Stimulated activated CD8-positive, alpha-beta memory T cell treated with anti-CD3 and anti-CD28 coated beads, Interleukin-7, amount 100 ng/mL, for 4 hours (primary cell): ENCODE measurements at regions not wholly inside any gene's neighbourhood (a gene's known extent, or its start where the extent isn't known, plus 50 kb on each side); places are given as distances from the start of the nearest gene placed in this dataset.

Experiments used
- DNase-seq, 2 donors: peaks; one replicate each; pipeline ENCODE4 v3.0.0-alpha.2; 2020; ENCODE audit warnings: low read depth in 2 of 2

- DNase-seq: no peak
These were observed 51.1 kb upstream of the NCOA1 start for GRCh38 chr2:24439971-24440340.

- DNase-seq: no peak
These were observed 51.6 kb upstream of the NCOA1 start for GRCh38 chr2:24439280-24439970.

DNA sequence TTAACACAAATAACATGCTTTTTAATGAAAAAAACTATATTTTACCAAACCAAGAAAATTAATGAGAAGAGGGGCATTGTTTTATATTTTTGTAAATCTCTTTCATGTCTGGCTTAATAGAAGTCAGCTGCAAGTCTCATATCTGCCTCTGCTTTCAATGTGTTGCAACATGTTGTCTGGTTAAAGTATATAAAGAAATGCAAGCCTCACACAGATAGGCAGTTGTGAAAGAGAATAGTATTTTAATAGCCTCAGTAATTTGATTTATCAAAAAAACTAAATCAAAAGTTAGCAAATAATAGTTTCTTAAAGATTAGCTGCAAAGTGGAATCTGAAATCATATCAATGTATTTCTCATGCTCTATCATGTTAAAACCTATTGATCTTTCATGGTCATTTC is 52.9 kb upstream of the NCOA1 start:
- no peak for DNase-seq

GRCh38 chr2:24435391-24436316 is 55.4 kb upstream of the NCOA1 start:
- no peak for DNase-seq

DNA sequence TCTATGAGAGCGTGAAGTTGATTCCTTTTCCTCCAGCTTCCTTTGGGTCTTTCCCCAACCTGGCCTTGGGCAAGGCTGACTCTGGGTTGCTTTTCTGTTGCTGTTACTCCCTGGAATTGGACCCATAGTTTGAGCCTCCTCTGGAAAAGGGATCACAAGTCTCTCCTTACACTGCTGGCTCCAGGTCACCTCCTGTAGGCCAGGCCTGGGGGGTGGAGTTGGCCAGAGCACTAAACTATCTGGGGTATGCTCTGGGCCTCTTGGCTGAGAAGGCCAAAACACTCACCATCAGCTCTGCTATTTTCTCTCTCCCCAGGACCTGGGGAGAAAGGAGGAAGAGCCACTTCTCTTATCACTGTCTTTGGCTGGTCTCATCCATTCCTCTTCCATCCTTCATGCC is 56.5 kb upstream of the NCOA1 start:
- no peak for DNase-seq

DNA sequence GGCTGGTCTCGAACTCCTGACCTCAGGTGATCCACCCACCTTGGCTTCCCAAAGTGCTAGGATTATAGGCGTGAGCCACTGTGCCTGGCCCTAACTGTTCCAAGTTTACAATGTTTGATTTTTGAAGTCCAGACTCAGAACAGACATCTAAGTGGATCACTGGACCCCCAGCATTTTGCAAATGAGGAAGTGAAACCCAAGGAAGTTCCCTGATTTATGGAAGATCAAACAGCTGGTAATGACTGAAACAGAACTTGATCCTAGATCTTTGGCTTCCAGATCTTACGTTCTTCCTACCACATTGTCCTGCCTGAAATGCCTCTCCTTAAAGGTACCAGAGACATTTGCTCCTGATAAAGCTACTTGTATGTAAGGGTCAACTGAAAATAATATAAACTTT is 58.3 kb upstream of the NCOA1 start:
- no peak for DNase-seq

DNA sequence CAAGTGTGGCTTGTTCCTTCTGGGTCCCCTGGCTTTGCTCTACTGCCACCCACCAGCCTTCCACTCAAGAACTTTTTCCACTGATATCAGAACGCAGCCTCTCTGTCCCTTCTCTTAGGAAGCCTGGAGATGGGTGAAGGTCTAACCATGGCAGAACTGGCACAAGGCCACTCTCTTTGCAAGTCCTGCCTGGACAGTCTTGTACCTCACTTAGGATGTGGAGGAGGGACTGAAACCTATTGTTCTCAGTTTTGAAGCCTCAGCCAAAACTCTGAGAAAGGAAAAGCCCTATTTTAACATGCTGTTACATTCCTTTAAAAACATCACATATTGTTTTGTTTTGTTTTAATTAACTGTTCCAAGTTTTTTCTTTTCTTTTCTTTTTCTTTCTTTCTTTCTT is 58.9 kb upstream of the NCOA1 start:
- DNase-seq: no peak

DNA sequence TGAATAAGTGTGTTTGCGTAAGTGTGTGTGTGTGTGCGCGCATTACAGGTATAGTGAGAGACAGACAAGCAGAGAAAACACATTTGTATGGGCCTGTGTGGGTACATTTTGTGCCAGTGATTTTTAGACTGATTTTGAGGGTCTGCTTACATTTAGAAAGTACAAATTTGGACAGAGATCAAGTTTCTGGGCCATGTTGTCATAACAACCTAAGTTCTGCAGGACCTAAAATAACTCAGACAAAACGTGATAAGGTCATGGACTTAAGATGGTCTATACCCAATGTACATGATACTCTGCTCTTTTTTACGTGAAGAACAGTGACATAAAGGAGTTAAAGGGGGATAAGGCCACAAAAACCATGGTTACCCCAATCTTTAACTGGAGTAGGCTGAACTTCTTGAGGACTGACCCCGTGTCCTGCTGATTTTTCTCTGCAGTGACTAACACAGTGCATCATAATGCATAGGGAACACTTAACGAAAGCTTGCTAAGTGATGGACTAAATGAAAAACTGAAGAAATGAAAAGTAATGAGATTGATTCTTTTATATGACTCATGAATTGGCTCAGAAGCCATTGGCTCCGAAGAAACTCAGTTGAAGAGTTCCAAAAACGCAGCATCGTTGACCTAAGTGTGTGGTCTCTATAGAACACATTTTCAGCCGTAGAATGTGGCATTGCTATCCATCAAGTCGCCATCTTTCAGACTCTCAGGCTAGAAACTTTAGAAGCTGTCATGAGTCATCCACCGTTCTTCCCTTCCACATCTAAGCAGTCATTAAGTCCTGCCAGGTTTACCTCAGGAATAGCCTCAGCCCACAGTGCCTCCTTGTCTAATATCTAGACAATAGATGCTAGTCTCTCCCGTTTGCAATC is 61.6 kb upstream of the NCOA1 start:
- no peak for DNase-seq

DNA sequence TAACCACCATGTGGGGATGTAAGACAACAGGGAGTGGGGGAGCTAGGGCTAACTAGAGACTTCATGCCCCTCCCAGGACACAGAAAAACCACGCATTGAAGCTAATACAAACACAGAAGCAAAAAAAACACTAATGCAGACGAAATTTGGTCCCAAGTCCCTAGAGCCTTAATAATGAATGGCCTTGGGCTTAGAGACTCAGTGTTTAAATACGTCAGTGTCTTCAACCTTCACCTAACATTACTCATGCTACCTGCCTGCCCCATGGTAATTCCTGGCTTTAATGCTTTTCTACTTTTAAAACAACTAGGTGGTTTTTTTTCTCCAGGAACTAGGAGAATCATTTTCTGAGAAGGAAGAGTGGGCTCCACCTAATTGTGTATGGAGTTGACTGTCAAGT is 64.1 kb upstream of the ITSN2 start:
- no peak for DNase-seq

DNA sequence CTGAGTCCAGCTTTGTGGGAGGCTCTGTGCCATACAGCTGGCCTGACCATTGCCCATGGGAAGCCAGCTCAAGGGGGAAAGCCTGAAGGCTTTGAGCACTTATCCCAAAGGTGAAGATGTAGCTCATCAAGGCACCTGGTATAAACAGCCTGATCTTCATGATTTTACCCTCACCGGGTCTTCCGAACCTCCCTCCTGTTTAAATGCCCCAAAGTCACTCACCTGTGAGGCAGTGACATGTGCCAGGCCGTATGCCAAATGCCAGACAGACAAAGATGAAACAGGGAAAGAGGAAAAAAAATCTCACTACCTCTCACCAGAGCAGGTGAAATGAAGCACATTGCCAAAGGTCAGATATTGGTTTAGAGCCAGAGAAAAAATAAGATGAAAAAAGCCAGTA is 62.8 kb upstream of the ITSN2 start:
- no peak for DNase-seq

DNA sequence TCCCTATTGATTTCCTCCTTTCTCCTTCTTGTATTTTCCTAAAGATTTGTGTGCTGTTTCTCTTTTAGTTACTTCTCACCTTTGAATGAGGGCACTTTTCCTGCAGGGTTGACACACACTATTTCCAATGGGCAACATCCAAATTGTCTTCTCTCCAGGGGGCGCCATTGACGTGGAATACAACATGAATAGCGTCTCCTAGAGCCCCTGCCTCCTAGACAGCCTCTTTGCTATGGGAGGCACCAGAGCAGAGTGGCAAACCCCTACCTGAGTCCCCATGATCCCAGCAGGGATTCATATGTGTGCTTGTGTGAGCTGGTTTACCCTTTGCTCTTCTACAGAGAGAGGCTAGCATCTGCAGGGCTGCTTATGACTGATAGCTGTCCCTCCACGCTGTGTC is 61.3 kb upstream of the ITSN2 start:
- peak; percentile 17 to 25 for DNase-seq

- DNase-seq: no peak
These were observed 60.0 kb upstream of the ITSN2 start for GRCh38 chr2:24420373-24420772.

DNA sequence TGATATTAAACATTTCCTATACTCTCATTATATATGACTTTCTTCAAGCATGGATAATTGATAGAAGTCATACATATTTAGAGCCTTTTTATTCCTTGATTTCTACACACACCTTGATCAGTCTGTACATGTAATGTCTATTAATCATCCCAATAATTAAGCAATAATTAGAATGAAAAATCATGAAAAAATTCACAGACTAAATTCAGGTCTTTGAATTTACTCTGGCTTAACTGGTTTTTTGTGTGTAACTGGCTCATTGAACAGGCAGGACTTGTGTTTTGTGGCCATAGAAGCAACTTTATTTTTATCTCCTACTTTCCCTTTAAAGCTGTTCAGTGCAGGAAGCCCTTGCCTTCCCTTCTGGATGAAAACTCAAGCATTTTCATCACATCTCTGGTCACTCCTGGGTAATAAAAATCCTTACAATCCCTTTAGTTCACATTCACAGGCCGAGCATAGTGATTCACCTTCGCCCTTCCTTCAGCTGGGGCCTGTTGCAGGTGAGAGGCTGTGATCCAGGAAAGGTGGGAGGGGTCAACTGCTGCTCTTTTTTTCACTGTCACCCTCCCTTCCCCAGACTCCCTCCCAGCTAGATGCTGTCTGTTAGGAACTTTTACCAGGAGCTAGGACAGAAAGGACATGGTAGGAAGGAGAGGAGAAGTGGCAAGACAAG is 58.0 kb upstream of the ITSN2 start:
- no peak for DNase-seq

DNA sequence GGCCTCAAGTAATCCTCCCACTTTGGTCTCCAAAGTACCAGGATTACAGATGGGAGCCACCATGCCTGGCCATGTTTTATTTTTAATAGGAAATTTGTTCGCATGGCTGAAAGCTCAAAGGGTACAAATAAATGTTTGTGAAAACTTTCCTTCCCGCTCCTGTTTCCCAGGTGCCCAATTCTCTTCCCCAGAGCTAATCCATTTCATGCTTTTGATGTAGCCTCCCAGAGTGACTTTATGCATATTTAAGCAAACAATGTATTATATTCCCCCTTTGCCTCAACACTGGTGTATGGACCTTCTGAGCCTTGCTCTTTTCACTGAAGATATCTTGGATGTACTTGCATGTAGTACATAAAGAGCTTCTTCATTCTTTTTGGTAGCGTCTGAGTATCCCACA is 52.5 kb upstream of the ITSN2 start:
- DNase-seq: no peak

DNA sequence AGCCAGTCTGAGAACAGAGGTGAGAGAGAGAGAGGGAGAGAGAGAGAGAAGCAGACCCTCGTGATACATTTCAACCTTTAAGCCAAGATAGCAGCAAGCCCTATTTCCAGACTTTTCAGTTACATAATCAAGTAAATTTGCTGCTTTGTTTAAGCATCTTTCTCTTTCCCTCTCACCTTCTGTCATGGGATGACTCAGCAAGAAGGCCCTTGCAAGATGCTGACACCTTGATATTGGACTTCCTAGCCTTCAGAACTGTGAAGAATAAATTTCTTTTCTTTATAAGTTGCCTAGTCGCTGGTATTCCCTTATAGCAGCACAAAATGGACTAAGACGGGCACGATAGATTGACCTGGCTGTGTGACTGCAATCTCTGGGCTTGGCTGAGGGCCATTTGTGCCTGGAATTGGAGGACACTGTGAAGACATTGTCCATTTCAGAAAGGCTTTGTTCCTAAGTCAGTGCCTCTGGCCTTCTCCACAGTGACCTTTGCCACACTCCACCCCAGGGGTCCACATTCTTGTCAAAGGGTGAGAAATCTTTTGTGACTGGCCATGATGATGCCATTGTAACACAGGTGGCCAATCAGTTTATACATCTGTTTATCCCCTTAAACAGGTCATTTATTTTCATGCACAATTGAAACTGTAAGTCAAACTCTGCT is 51.3 kb upstream of the ITSN2 start:
- no peak for DNase-seq

GRCh38 chr2:24410976-24411375 is 50.6 kb upstream of the ITSN2 start:
- DNase-seq: no peak

DNA sequence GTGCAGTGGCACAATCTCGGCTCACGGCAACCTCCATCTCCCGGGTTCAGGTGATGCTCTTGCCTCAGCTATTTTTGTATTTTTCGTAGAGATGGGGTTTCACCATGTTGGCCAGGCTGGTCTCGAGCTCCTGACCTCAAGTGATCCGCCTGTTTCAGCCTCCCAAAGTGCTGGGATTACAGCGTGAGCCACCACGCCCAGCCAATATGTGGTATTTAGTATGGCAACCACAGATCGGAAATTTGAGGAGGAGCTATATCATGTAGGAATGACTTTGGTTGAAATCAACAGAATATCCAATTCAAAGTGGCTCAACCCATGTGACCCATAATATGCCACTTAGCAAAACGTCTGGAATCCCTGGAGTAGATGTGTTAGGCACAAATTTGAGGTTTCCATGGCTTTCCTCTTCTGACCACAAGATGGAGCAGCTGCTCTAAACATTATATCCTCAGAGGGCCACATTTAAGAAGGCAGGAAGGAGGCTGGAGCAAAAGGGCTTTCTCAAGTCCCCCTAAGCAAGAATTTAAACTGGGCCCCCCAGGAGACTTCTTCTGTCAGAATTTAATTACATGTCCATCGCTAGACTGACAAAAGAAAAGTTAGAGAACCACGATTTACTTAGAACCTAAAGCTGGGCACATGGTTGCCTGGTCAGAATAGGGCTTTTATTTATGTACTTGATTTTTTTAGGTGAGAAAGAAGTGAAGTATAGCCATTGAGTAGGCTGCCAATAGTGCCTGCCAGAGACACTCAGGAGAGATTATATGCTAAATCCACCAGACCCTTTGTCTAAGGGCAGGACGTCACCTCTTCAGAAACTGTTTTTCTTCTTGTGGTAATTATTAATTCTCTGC is 49.6 kb upstream of the ITSN2 start:
- peak; percentile 9 to 17 for DNase-seq
